ENCODE measurements at regions not wholly inside any gene's neighbourhood (a gene's known extent, or its start where the extent isn't known, plus 50 kb on each side); places are given as distances from the start of the nearest gene placed in this dataset.

DNA sequence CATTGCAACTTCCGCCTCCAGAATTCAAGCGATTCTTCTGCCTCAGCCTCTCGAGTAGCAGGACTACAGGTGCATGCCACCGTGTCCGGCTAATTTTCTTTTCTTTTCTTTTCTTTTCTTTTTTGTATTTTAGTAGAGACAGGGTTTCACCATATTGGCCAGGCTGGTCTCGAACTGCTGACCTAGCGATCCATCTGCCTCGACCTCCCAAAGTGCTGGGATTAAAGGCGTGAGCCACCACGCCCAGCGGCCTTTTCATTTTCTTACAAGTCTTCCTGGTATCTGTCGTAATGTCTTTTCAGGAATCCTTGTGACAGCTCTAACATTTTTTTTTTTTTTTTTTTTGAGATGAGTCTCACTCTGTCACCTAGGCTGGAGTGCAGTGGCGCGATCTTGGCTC is 66.4 kb upstream of the EDAR start:
- Histone ChIP-seq H3K23ac (ENCODE audit: low read length) (no peak overlapping the region), H3K27me3 (ENCODE audit: insufficient read depth, low read length, poor library complexity) (no peaks in the 10 kb centered on the region), H3K4me3 (ENCODE audit: low read length) (no peak overlapping the region), H3K9ac (ENCODE audit: low read length) (no peak overlapping the region), H2BK120ac (ENCODE audit: low read depth, low read length) (no peak overlapping the region), H4K8ac (ENCODE audit: low read depth, low read length) (no peak overlapping the region), H3K4ac (ENCODE audit: low read depth, low read length) (no peak overlapping the region), H4K5ac (ENCODE audit: low read length) (no peak overlapping the region), H2BK15ac (replicated peaks; ENCODE audit: low read depth) (no peak overlapping the region), H3K36me3 (ENCODE audit: control insufficient read depth, insufficient read depth, low read length) (no peaks in the 10 kb centered on the region), H3K56ac (ENCODE audit: low read length) (no peak overlapping the region), H3K18ac (ENCODE audit: low read length) (no peak overlapping the region), H3K79me2 (ENCODE audit: control insufficient read depth, insufficient read depth, low read length) (no peaks in the 10 kb centered on the region), H3K79me1 (ENCODE audit: low read length) (no peaks in the 10 kb centered on the region), H2AK5ac (ENCODE audit: low read length) (no peak overlapping the region), H3K27ac (ENCODE audit: low read depth, low read length) (no peak overlapping the region), H3K4me1 (ENCODE audit: control insufficient read depth, low read depth, low read length) (no peaks in the 10 kb centered on the region), H2BK5ac (ENCODE audit: low read length) (no peak overlapping the region), H3K4me2 (ENCODE audit: low read length) (no peak overlapping the region)
- WGBS (ENCODE audit: extremely low coverage, insufficient coverage, low lambda C conversion rate): no CpG with 5 or more reads among the region's 14 CpGs
- DNase-seq: no peak

GRCh38 chr2:109054865-109055264 is 65.8 kb upstream of the EDAR start:
- Histone ChIP-seq H4K5ac (ENCODE audit: low read length) (no peak overlapping the region), H2BK15ac (replicated peaks; ENCODE audit: low read depth) (no peak overlapping the region), H3K27me3 (ENCODE audit: insufficient read depth, low read length, poor library complexity) (no peaks in the 10 kb centered on the region), H3K4ac (ENCODE audit: low read depth, low read length) (no peak overlapping the region), H3K79me2 (ENCODE audit: control insufficient read depth, insufficient read depth, low read length) (no peaks in the 10 kb centered on the region), H2AK5ac (ENCODE audit: low read length) (no peak overlapping the region), H3K4me2 (ENCODE audit: low read length) (no peak overlapping the region), H3K27ac (ENCODE audit: low read depth, low read length) (no peak overlapping the region), H3K23ac (ENCODE audit: low read length) (no peak overlapping the region), H4K8ac (ENCODE audit: low read depth, low read length) (no peak overlapping the region), H3K18ac (ENCODE audit: low read length) (no peak overlapping the region), H2BK120ac (ENCODE audit: low read depth, low read length) (no peak overlapping the region), H3K36me3 (ENCODE audit: control insufficient read depth, insufficient read depth, low read length) (no peaks in the 10 kb centered on the region), H2BK5ac (ENCODE audit: low read length) (no peak overlapping the region), H3K4me1 (ENCODE audit: control insufficient read depth, low read depth, low read length) (no peaks in the 10 kb centered on the region), H3K9ac (ENCODE audit: low read length) (no peak overlapping the region), H3K79me1 (ENCODE audit: low read length) (no peaks in the 10 kb centered on the region), H3K4me3 (ENCODE audit: low read length) (no peak overlapping the region), H3K56ac (ENCODE audit: low read length) (no peak overlapping the region)
- no CpG with 5 or more reads among the region's 3 CpGs for WGBS (ENCODE audit: extremely low coverage, insufficient coverage, low lambda C conversion rate)
- no peak for DNase-seq

- no peaks in the 10 kb centered on the region for H3K79me2 ChIP-seq (ENCODE audit: control insufficient read depth, insufficient read depth, low read length)
- no peak overlapping the region for H3K27ac ChIP-seq (ENCODE audit: low read depth, low read length)
- no peaks in the 10 kb centered on the region for H3K27me3 ChIP-seq (ENCODE audit: insufficient read depth, low read length, poor library complexity)
- H3K79me1 ChIP-seq (ENCODE audit: low read length): no peaks in the 10 kb centered on the region
- no CpG with 5 or more reads among the region's 9 CpGs for WGBS (ENCODE audit: extremely low coverage, insufficient coverage, low lambda C conversion rate)
- H2BK15ac ChIP-seq (replicated peaks; ENCODE audit: low read depth): no peak overlapping the region
- no peak overlapping the region for H3K9ac ChIP-seq (ENCODE audit: low read length)
- H3K18ac ChIP-seq (ENCODE audit: low read length): no peak overlapping the region
- no peaks in the 10 kb centered on the region for H3K4me1 ChIP-seq (ENCODE audit: control insufficient read depth, low read depth, low read length)
- H4K8ac ChIP-seq (ENCODE audit: low read depth, low read length): no peak overlapping the region
- H3K36me3 ChIP-seq (ENCODE audit: control insufficient read depth, insufficient read depth, low read length): no peaks in the 10 kb centered on the region
- H3K4me2 ChIP-seq (ENCODE audit: low read length): no peak overlapping the region
- H3K4ac ChIP-seq (ENCODE audit: low read depth, low read length): no peak overlapping the region
- H3K4me3 ChIP-seq (ENCODE audit: low read length): no peak overlapping the region
- no peak overlapping the region for H2BK120ac ChIP-seq (ENCODE audit: low read depth, low read length)
- no peak overlapping the region for H3K23ac ChIP-seq (ENCODE audit: low read length)
- DNase-seq: no peak
- H2AK5ac ChIP-seq (ENCODE audit: low read length): no peak overlapping the region
- H4K5ac ChIP-seq (ENCODE audit: low read length): no peak overlapping the region
- H2BK5ac ChIP-seq (ENCODE audit: low read length): no peak overlapping the region
- H3K56ac ChIP-seq (ENCODE audit: low read length): no peak overlapping the region
Observed at GRCh38 chr2:109053716-109054115, 64.7 kb upstream of the EDAR start.

DNA sequence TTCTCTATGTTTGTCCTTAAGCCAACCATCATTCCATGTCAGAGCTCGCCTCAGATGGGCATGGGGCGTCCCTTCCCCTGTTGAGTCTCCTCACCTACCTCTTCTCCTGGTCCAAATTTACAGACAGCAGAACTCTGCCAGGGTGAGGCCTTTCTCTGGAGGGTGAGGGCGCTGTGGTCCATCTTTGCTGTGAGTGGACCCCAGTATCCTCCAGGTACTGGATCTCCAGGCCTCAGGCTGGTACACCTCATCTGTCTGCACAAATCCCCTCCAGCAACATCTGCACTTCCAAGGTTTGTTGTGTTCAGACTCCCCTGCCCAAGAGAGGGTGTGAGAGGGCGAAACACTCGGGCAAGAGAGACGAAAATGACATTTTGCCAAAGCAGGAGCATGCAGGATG is 63.9 kb upstream of the EDAR start:
- no peak overlapping the region for H3K18ac ChIP-seq (ENCODE audit: low read length)
- no peaks in the 10 kb centered on the region for H3K79me2 ChIP-seq (ENCODE audit: control insufficient read depth, insufficient read depth, low read length)

DNA sequence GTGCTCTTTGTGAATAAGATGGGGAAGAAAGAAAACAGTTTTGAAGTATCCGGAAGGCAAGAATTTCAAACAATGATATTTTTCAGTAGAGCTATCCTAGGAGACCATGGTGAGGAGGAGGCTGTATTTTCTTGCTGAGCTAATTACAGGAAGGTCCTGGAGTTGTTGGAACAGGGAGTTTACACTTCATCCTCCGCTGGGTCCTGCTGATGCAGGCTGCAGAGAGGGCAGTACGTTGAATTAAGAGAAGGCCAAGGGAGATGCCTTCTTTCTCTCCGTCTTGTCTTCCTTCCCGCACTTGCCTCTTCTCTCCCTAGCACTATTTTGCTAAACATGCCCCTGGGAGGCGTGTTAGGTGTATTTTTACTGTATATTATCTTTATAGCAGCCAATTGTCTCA is 60.0 kb upstream of the EDAR start:
- Histone ChIP-seq H2BK15ac (replicated peaks; ENCODE audit: low read depth) (no peak overlapping the region), H2BK120ac (ENCODE audit: low read depth, low read length) (no peak overlapping the region), H2AK5ac (ENCODE audit: low read length) (no peak overlapping the region), H3K4ac (ENCODE audit: low read depth, low read length) (no peak overlapping the region), H2BK5ac (ENCODE audit: low read length) (no peak overlapping the region), H3K79me1 (ENCODE audit: low read length) (no peaks in the 10 kb centered on the region), H3K36me3 (ENCODE audit: control insufficient read depth, insufficient read depth, low read length) (no peaks in the 10 kb centered on the region), H3K18ac (ENCODE audit: low read length) (no peak overlapping the region), H3K79me2 (ENCODE audit: control insufficient read depth, insufficient read depth, low read length) (no peaks in the 10 kb centered on the region), H3K4me1 (ENCODE audit: control insufficient read depth, low read depth, low read length) (no peaks in the 10 kb centered on the region), H4K5ac (ENCODE audit: low read length) (no peak overlapping the region), H3K23ac (ENCODE audit: low read length) (no peak overlapping the region), H3K4me3 (ENCODE audit: low read length) (no peak overlapping the region), H4K8ac (ENCODE audit: low read depth, low read length) (no peak overlapping the region), H3K9ac (ENCODE audit: low read length) (no peak overlapping the region), H3K27me3 (ENCODE audit: insufficient read depth, low read length, poor library complexity) (no peaks in the 10 kb centered on the region), H3K56ac (ENCODE audit: low read length) (no peak overlapping the region), H3K4me2 (ENCODE audit: low read length) (no peak overlapping the region), H3K27ac (ENCODE audit: low read depth, low read length) (no peak overlapping the region)
- DNase-seq: no peak
- WGBS (ENCODE audit: extremely low coverage, insufficient coverage, low lambda C conversion rate): no CpG with 5 or more reads among the region's 6 CpGs

More for the DNA sequence above, 63.9 kb upstream of the EDAR start:
- Histone ChIP-seq H3K4me2 (ENCODE audit: low read length) (no peak overlapping the region), H3K9ac (ENCODE audit: low read length) (no peak overlapping the region), H3K36me3 (ENCODE audit: control insufficient read depth, insufficient read depth, low read length) (no peaks in the 10 kb centered on the region), H2AK5ac (ENCODE audit: low read length) (no peak overlapping the region), H3K79me1 (ENCODE audit: low read length) (no peaks in the 10 kb centered on the region), H2BK15ac (replicated peaks; ENCODE audit: low read depth) (no peak overlapping the region), H3K27me3 (ENCODE audit: insufficient read depth, low read length, poor library complexity) (no peaks in the 10 kb centered on the region), H3K4me1 (ENCODE audit: control insufficient read depth, low read depth, low read length) (no peaks in the 10 kb centered on the region), H2BK5ac (ENCODE audit: low read length) (no peak overlapping the region), H3K27ac (ENCODE audit: low read depth, low read length) (no peak overlapping the region), H3K4ac (ENCODE audit: low read depth, low read length) (no peak overlapping the region), H4K5ac (ENCODE audit: low read length) (no peak overlapping the region), H3K56ac (ENCODE audit: low read length) (no peak overlapping the region), H3K23ac (ENCODE audit: low read length) (no peak overlapping the region), H4K8ac (ENCODE audit: low read depth, low read length) (no peak overlapping the region), H3K4me3 (ENCODE audit: low read length) (no peak overlapping the region), H2BK120ac (ENCODE audit: low read depth, low read length) (no peak overlapping the region)
- WGBS (ENCODE audit: extremely low coverage, insufficient coverage, low lambda C conversion rate): no CpG with 5 or more reads among the region's 6 CpGs
- no peak for DNase-seq

DNA sequence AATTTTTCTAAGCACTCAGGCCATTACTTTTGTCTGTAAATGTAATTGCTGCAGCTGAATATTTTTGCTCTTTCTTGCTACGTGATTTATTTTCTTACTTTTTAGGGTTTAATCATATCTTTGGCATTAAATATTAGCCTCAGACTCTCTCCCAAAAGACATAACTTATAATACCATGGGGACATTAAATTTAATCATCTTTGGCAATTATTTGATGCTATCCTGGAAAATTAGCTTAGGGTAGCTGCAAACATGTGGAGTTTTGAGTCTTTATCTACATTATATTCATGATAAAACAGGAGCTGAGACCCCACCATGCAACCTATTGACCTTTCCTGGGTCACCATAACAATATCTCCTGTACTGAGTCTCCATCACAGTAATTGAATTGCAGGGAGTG is 59.1 kb upstream of the EDAR start:
- Histone ChIP-seq H3K27ac (ENCODE audit: low read depth, low read length) (no peak overlapping the region), H3K79me1 (ENCODE audit: low read length) (no peaks in the 10 kb centered on the region), H3K79me2 (ENCODE audit: control insufficient read depth, insufficient read depth, low read length) (no peaks in the 10 kb centered on the region), H4K5ac (ENCODE audit: low read length) (no peak overlapping the region), H3K4me2 (ENCODE audit: low read length) (no peak overlapping the region), H4K8ac (ENCODE audit: low read depth, low read length) (no peak overlapping the region), H3K4ac (ENCODE audit: low read depth, low read length) (no peak overlapping the region), H3K9ac (ENCODE audit: low read length) (no peak overlapping the region), H3K18ac (ENCODE audit: low read length) (no peak overlapping the region), H3K27me3 (ENCODE audit: insufficient read depth, low read length, poor library complexity) (no peaks in the 10 kb centered on the region), H2BK120ac (ENCODE audit: low read depth, low read length) (no peak overlapping the region), H3K36me3 (ENCODE audit: control insufficient read depth, insufficient read depth, low read length) (no peaks in the 10 kb centered on the region), H3K23ac (ENCODE audit: low read length) (no peak overlapping the region), H3K56ac (ENCODE audit: low read length) (no peak overlapping the region), H2AK5ac (ENCODE audit: low read length) (no peak overlapping the region), H2BK5ac (ENCODE audit: low read length) (no peak overlapping the region), H2BK15ac (replicated peaks; ENCODE audit: low read depth) (no peak overlapping the region), H3K4me3 (ENCODE audit: low read length) (no peak overlapping the region), H3K4me1 (ENCODE audit: control insufficient read depth, low read depth, low read length) (no peaks in the 10 kb centered on the region)
- WGBS (ENCODE audit: extremely low coverage, insufficient coverage, low lambda C conversion rate): no CpG with 5 or more reads among the region's 1 CpG
- DNase-seq: no peak
